ENCODE measurements at regions not wholly inside any gene's neighbourhood (a gene's known extent, or its start where the extent isn't known, plus 50 kb on each side); places are given as distances from the start of the nearest gene placed in this dataset.

DNA sequence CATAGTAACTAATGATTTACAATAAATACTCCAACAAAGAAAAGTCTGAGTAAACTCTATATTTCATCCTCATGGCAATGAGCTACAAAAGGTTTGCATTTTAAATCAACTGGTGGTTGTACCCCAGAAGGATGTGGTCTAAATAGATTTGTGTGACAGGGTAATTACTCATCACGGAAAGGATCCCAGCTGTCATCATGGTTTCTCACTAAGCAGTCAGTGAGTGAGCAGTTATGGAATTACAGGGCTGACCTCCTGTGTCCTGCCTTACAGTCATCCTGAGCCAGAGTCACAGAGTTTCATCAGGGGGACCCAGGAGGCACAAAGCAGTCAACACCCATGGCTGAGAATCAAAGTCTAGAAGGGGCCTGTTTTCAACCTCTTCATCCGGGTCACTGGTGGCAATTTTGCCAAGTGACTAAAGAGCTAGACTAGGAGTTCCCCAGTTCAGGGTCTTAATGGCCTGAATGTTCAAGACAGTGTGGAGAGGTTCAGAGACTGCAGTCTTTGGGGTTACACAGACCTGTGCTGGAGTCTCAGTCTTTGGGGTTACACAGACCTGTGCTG lies 210.7 kb upstream of the SLC24A2 start:
- TF ChIP-seq ZFX (IDR thresholded peaks at IDR 0.05; ENCODE audit: borderline replicate concordance) = no peak
- TF ChIP-seq, protein P1, sequence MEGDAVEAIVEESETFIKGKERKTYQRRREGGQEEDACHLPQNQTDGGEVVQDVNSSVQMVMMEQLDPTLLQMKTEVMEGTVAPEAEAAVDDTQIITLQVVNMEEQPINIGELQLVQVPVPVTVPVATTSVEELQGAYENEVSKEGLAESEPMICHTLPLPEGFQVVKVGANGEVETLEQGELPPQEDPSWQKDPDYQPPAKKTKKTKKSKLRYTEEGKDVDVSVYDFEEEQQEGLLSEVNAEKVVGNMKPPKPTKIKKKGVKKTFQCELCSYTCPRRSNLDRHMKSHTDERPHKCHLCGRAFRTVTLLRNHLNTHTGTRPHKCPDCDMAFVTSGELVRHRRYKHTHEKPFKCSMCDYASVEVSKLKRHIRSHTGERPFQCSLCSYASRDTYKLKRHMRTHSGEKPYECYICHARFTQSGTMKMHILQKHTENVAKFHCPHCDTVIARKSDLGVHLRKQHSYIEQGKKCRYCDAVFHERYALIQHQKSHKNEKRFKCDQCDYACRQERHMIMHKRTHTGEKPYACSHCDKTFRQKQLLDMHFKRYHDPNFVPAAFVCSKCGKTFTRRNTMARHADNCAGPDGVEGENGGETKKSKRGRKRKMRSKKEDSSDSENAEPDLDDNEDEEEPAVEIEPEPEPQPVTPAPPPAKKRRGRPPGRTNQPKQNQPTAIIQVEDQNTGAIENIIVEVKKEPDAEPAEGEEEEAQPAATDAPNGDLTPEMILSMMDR (IDR thresholded peaks at IDR 0.05) = no peak

All from 22Rv1 (cell line).